KMS-11 (cell line): ENCODE measurements at regions not wholly inside any gene's neighbourhood (a gene's known extent, or its start where the extent isn't known, plus 50 kb on each side); places are given as distances from the start of the nearest gene placed in this dataset.

Experiments used
- H2AFZ ChIP-seq: fragments of 200-600 bp; sonication (generic); 2 replicates; pipeline ENCODE4 v1.6.1; 2016; ENCODE audit warnings: antibody characterized with exemption, mixed run types, low read depth
- H3K27ac ChIP-seq: fragments of 200-600 bp; sonication (generic); 2 replicates; pipeline ENCODE4 v1.6.1; 2016; ENCODE audit warnings: mild to moderate bottlenecking, mixed run types
- H3K27me3 ChIP-seq: fragments of 200-600 bp; sonication (generic); 2 replicates; pipeline ENCODE4 v1.6.1; 2017; ENCODE audit warnings: mild to moderate bottlenecking, low read depth, mixed run types, moderate library complexity; ENCODE audit not compliant: insufficient read depth
- H3K36me3 ChIP-seq: fragments of 200-600 bp; sonication (generic); 2 replicates; pipeline ENCODE4 v1.6.1; 2017; ENCODE audit warnings: mild to moderate bottlenecking, mixed run types; ENCODE audit not compliant: insufficient read depth
- H3K4me1 ChIP-seq: fragments of 200-600 bp; sonication (generic); 2 replicates; pipeline ENCODE4 v1.6.1; 2016; ENCODE audit warnings: mild to moderate bottlenecking, low read depth, mixed run types; ENCODE audit not compliant: poor library complexity, severe bottlenecking
- H3K4me2 ChIP-seq: fragments of 200-600 bp; sonication (generic); 2 replicates; pipeline ENCODE4 v1.7.0; 2016; ENCODE audit warnings: mild to moderate bottlenecking, mixed run types
- H3K4me3 ChIP-seq: fragments of 200-600 bp; sonication (generic); IDR thresholded peaks from 2 replicates; pipeline ENCODE4 v1.6.1; 2017; ENCODE audit warnings: low read depth, low read length, mixed read lengths; ENCODE audit not compliant: insufficient read depth
- H3K79me2 ChIP-seq: fragments of 200-600 bp; sonication (generic); 2 replicates; pipeline ENCODE4 v1.6.1; 2016; ENCODE audit warnings: low read depth, mixed run types; ENCODE audit not compliant: insufficient read depth
- H3K9ac ChIP-seq: fragments of 200-600 bp; sonication (generic); 2 replicates; pipeline ENCODE4 v1.6.1; 2016; ENCODE audit warnings: mild to moderate bottlenecking, mixed run types
- H4K20me1 ChIP-seq: fragments of 200-600 bp; sonication (generic); 2 replicates; pipeline ENCODE4 v1.6.1; 2016; ENCODE audit warnings: mild to moderate bottlenecking, mixed run types; ENCODE audit not compliant: insufficient read depth
- TF ChIP-seq, protein P1 (sequence below): fragments of 200-600 bp; sonication (generic); conservative IDR thresholded peaks from 2 replicates; pipeline ENCODE4 v1.6.1; 2017; ENCODE audit warnings: low read depth, mild to moderate bottlenecking, antibody characterized with exemption, low read length, moderate library complexity, mixed read lengths

DNA sequence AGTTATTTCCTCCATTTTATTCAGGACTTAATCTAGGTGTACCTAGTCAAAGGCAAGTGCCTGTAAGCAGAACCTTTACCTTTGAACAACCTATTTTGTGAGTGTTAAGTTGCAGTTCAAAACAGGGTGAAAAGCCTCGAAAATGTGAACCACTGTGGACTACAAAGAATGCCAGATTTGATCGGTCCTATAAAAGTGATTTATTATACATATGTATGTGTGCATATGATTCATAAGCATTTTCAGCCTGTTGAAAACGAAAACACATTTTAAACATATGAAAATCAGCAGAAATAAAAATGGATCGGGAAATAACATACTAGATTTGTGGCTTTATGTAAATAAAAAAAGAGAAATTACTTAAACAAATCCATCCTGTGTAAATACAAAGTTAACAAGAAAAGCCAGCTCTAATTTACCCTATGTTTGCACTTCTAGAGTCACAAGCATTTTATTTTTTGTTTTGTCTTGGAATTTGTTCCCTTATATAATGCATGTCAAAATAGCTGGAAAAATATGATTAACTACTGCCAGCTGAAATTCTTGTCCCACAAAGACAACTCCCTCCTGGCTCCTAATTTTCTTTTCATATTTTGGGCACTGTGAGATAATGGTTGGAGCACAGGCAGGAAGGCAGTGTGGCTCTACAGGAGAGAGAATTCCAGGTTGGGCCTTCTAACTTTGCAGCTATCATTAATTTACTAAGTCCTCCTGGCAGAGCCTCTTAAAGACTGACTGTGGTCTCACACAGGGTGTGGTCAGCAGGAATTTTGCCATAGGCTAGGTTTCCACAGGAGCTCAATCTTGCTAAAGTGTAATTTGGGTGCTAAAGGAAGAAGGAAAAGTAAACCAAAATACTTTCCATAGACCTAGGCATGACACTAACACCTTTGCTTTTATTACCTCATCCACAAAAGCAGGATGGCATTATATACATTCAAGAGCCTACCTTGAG is 70.2 kb upstream of the CDC42BPA start:
- TF ChIP-seq, protein P1, sequence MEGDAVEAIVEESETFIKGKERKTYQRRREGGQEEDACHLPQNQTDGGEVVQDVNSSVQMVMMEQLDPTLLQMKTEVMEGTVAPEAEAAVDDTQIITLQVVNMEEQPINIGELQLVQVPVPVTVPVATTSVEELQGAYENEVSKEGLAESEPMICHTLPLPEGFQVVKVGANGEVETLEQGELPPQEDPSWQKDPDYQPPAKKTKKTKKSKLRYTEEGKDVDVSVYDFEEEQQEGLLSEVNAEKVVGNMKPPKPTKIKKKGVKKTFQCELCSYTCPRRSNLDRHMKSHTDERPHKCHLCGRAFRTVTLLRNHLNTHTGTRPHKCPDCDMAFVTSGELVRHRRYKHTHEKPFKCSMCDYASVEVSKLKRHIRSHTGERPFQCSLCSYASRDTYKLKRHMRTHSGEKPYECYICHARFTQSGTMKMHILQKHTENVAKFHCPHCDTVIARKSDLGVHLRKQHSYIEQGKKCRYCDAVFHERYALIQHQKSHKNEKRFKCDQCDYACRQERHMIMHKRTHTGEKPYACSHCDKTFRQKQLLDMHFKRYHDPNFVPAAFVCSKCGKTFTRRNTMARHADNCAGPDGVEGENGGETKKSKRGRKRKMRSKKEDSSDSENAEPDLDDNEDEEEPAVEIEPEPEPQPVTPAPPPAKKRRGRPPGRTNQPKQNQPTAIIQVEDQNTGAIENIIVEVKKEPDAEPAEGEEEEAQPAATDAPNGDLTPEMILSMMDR, result no peak
- H3K9ac ChIP-seq, result no peak overlapping the region
- H3K79me2 ChIP-seq, result no peaks in the 10 kb centered on the region
- H3K27ac ChIP-seq, result no peak overlapping the region
- no peak overlapping the region for H2AFZ ChIP-seq
- H4K20me1 ChIP-seq, result no peaks in the 10 kb centered on the region
- no peaks in the 10 kb centered on the region for H3K4me1 ChIP-seq
- H3K4me3 ChIP-seq, result no peak overlapping the region
- H3K36me3 ChIP-seq, result no peaks in the 10 kb centered on the region
- no peaks in the 10 kb centered on the region for H3K27me3 ChIP-seq
- no peak overlapping the region for H3K4me2 ChIP-seq

DNA sequence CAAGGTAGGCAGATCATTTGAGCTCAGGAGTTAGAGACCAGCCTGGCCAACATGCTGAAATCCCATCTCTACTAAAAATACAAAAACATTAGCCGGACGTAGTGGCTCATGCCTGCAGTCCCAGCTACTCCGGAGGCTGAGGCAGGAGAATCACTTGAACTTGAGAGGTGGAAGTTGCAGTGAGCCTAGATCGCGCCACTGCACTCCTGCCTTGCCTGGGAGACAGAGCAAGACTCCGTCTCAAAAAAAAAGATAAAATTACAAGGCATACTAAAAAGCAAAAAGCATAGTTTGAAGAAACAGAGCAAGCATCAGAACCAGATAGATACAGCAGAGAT is 61.2 kb upstream of the CDC42BPA start:
- H3K4me1 ChIP-seq, result no peaks in the 10 kb centered on the region
- H3K27me3 ChIP-seq, result no peaks in the 10 kb centered on the region
- H3K4me2 ChIP-seq, result no peak overlapping the region
- H3K36me3 ChIP-seq, result no peaks in the 10 kb centered on the region
- no peak overlapping the region for H3K27ac ChIP-seq
- H3K9ac ChIP-seq, result no peak overlapping the region
- no peaks in the 10 kb centered on the region for H3K79me2 ChIP-seq
- no peak overlapping the region for H3K4me3 ChIP-seq
- no peak overlapping the region for H2AFZ ChIP-seq
- H4K20me1 ChIP-seq, result no peaks in the 10 kb centered on the region
- TF ChIP-seq, protein P1, result no peak

DNA sequence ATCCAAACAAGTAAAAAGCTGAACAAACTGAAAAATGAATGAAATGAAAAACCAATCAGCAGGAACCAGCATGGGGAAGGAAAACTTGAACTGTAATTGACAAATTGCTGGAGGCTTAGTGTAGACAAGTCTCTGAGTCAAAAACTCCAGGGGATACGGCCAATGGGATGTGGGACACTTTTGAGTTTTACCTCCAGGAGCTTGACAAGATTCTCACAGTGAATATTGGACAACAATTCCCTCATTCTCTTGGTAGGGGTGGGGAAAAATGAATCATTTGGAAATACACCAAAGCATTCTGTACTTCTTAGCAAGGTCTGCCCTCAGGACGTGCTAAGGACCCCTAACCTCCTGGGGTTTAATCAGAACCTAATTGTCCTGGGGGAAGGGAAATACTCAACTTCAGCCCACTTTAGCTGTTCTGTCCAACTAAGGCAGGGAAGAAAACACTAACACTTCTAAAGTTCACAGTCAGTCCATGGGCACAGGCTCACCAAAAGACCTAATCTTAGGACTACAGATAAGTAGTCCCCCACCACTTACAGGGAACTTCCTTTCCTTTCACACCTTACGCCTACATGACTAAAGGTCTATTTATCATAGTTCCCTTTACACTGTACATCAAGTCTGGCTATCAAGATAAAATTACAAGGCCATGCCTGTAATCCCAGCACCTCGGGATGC is 60.7 kb upstream of the CDC42BPA start:
- Histone ChIP-seq H3K4me3 (no peak overlapping the region), H4K20me1 (no peaks in the 10 kb centered on the region), H3K4me2 (no peak overlapping the region), H3K4me1 (no peaks in the 10 kb centered on the region), H3K36me3 (no peaks in the 10 kb centered on the region), H3K9ac (no peak overlapping the region), H3K27me3 (no peaks in the 10 kb centered on the region), H3K79me2 (no peaks in the 10 kb centered on the region), H3K27ac (no peak overlapping the region), H2AFZ (no peak overlapping the region)
- TF ChIP-seq, protein P1, result no peak

DNA sequence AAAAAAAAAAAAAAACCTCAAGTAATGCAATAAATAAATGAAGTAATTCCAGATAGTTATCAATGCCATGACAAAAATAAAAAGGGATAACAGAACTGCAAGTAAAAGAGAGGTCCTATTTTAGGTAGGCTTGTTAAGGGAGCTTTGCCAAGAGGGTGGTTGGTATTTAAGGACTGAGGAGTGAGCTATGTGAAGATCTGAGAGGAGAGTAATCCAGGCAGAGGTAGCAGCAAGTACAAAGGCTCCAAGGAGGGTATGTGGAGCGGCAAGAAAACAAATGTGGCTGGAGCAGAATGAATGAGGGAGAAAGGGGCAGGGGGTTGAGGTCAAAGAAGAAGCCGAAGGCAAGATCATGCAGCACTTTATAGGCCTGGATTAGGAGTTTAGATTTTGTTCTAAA is 59.9 kb upstream of the CDC42BPA start:
- no peak overlapping the region for H3K9ac ChIP-seq
- TF ChIP-seq, protein P1, result no peak
- H3K4me2 ChIP-seq, result no peak overlapping the region
- H3K4me3 ChIP-seq, result no peak overlapping the region
- H3K4me1 ChIP-seq, result no peaks in the 10 kb centered on the region
- no peak overlapping the region for H3K27ac ChIP-seq
- H3K27me3 ChIP-seq, result no peaks in the 10 kb centered on the region
- H3K36me3 ChIP-seq, result no peaks in the 10 kb centered on the region
- H3K79me2 ChIP-seq, result no peaks in the 10 kb centered on the region
- no peak overlapping the region for H2AFZ ChIP-seq
- H4K20me1 ChIP-seq, result no peaks in the 10 kb centered on the region
